ENCODE measurements at regions not wholly inside any gene's neighbourhood (a gene's known extent, or its start where the extent isn't known, plus 50 kb on each side); places are given as distances from the start of the nearest gene placed in this dataset.

GRCh38 chr4:84221704-84222103 is 277.4 kb downstream of the NKX6-1 start:
- TF ChIP-seq EZH2 (IDR thresholded peaks at IDR 0.05; ENCODE audit: insufficient read depth, poor library complexity, severe bottlenecking) (no peak), EZH2phosphoT487 (IDR thresholded peaks at IDR 0.05; ENCODE audit: insufficient read depth, low read depth) (no peak)
